Upper lobe of left lung (tissue), 4 donors: ENCODE measurements at regions not wholly inside any gene's neighbourhood (a gene's known extent, or its start where the extent isn't known, plus 50 kb on each side); places are given as distances from the start of the nearest gene placed in this dataset.

Source experiments
- EP300 ChIP-seq, 4 donors: sonication (generic); formaldehyde crosslinking; IDR thresholded peaks; one replicate each; pipeline ENCODE4 v1.5.1; 2017; ENCODE audit warnings: antibody characterized with exemption in 4 of 4, control low read depth in 2 of 4
- POLR2A ChIP-seq, 4 donors: fragments of 450-650 bp; IDR thresholded peaks; one replicate each; pipeline ENCODE4 v1.5.1; 2016 to 2017; ENCODE audit warnings: antibody characterized with exemption in 4 of 4, mild to moderate bottlenecking in 2 of 4
- POLR2AphosphoS5 ChIP-seq, 2 donors: sonication (generic); formaldehyde crosslinking; IDR thresholded peaks; one replicate each; pipeline ENCODE4 v1.5.1; 2017; ENCODE audit warnings: antibody characterized with exemption in 2 of 2
- TF ChIP-seq, protein P1 (sequence below), 6 experiments: fragments of 450-650 bp in 4 of 6; fragments of 200-600 bp in 2 of 6; sonication (generic) in 2 of 6; IDR thresholded peaks; one replicate each; pipeline ENCODE4 v1.5.1; 2016 to 2019; ENCODE audit warnings: antibody characterized with exemption in 6 of 6

DNA sequence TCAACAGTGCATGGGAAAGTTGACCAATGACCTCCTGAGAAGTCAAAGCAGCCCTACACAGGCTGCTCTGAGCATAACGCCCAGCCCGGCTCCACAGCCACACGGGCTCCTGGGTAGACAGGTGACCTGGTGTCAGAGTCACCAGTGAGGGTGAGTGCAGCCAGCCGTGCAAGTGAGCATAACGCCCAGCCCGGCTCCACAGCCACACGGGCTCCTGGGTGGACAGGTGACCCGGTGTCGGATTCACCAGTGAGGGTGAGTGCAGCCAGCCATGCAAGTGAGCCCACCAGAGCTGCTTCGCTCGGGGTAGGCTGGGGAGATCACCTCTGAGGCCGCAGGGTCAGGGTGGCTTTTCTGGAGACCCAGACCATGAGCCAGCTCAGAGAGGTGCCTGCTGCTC is 94.3 kb upstream of the TMEM18 start:
- TF ChIP-seq, protein P1, sequence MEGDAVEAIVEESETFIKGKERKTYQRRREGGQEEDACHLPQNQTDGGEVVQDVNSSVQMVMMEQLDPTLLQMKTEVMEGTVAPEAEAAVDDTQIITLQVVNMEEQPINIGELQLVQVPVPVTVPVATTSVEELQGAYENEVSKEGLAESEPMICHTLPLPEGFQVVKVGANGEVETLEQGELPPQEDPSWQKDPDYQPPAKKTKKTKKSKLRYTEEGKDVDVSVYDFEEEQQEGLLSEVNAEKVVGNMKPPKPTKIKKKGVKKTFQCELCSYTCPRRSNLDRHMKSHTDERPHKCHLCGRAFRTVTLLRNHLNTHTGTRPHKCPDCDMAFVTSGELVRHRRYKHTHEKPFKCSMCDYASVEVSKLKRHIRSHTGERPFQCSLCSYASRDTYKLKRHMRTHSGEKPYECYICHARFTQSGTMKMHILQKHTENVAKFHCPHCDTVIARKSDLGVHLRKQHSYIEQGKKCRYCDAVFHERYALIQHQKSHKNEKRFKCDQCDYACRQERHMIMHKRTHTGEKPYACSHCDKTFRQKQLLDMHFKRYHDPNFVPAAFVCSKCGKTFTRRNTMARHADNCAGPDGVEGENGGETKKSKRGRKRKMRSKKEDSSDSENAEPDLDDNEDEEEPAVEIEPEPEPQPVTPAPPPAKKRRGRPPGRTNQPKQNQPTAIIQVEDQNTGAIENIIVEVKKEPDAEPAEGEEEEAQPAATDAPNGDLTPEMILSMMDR (IDR thresholded peaks at IDR 0.05), result no peak
- TF ChIP-seq EP300 (IDR thresholded peaks at IDR 0.05) (no peak), POLR2AphosphoS5 (IDR thresholded peaks at IDR 0.05) (no peak), POLR2A (IDR thresholded peaks at IDR 0.05) (no peak)
